GM21423 (cell line): ENCODE measurements at regions not wholly inside any gene's neighbourhood (a gene's known extent, or its start where the extent isn't known, plus 50 kb on each side); places are given as distances from the start of the nearest gene placed in this dataset.
"Not testable (repeated sequence)": the region's sequence is repeated elsewhere in the genome, so short reads cannot be mapped to it uniquely, and the experiment has no call there.

Source experiments
- ATAC-seq: cut with Tn5 transposase; IDR thresholded peaks from one replicate; pipeline ENCODE4 v1.9.1; 2021; ENCODE audit warnings: mild to moderate bottlenecking, moderate library complexity; ENCODE audit not compliant: unreplicated experiment

- ATAC-seq = no peak
These were observed 254.9 kb downstream of the ERMARD start for GRCh38 chr6:170006071-170006899.

GRCh38 chr6:170005665-170006064 lies 254.2 kb downstream of the ERMARD start:
- ATAC-seq = no peak

GRCh38 chr6:170004585-170005210 lies 253.3 kb downstream of the ERMARD start:
- ATAC-seq = no peak

- no peak for ATAC-seq
These were observed 252.2 kb downstream of the ERMARD start for GRCh38 chr6:170003451-170004160.

GRCh38 chr6:170003027-170003426 lies 251.6 kb downstream of the ERMARD start:
- ATAC-seq = no peak

- ATAC-seq = not testable (repeated sequence)
These were observed 250.4 kb downstream of the ERMARD start for GRCh38 chr6:170001782-170002181.

- no peak for ATAC-seq
These were observed 248.8 kb downstream of the ERMARD start for GRCh38 chr6:170000071-170000843.

- no peak for ATAC-seq
These were observed 247.9 kb downstream of the ERMARD start for GRCh38 chr6:169999367-169999766.

GRCh38 chr6:169998457-169998856 lies 247.0 kb downstream of the ERMARD start:
- no peak for ATAC-seq

GRCh38 chr6:169997930-169998218 lies 246.5 kb downstream of the ERMARD start:
- ATAC-seq = no peak

GRCh38 chr6:169997187-169997929 lies 245.9 kb downstream of the ERMARD start:
- ATAC-seq = no peak

- no peak for ATAC-seq
These were observed 245.1 kb downstream of the ERMARD start for GRCh38 chr6:169996378-169997051.

GRCh38 chr6:169994739-169995138 lies 243.3 kb downstream of the ERMARD start:
- ATAC-seq = no peak

GRCh38 chr6:169993861-169994481 lies 242.5 kb downstream of the ERMARD start:
- no peak for ATAC-seq

- no peak for ATAC-seq
These were observed 240.5 kb downstream of the ERMARD start for GRCh38 chr6:169991913-169992312.

GRCh38 chr6:169991031-169991390 lies 239.6 kb downstream of the ERMARD start:
- ATAC-seq = no peak

GRCh38 chr6:169990095-169991030 lies 238.9 kb downstream of the ERMARD start:
- ATAC-seq = peak; percentile 61

- ATAC-seq = no peak
These were observed 238.2 kb downstream of the ERMARD start for GRCh38 chr6:169989594-169989993.
